ENCODE measurements at regions not wholly inside any gene's neighbourhood (a gene's known extent, or its start where the extent isn't known, plus 50 kb on each side); places are given as distances from the start of the nearest gene placed in this dataset.

DNA sequence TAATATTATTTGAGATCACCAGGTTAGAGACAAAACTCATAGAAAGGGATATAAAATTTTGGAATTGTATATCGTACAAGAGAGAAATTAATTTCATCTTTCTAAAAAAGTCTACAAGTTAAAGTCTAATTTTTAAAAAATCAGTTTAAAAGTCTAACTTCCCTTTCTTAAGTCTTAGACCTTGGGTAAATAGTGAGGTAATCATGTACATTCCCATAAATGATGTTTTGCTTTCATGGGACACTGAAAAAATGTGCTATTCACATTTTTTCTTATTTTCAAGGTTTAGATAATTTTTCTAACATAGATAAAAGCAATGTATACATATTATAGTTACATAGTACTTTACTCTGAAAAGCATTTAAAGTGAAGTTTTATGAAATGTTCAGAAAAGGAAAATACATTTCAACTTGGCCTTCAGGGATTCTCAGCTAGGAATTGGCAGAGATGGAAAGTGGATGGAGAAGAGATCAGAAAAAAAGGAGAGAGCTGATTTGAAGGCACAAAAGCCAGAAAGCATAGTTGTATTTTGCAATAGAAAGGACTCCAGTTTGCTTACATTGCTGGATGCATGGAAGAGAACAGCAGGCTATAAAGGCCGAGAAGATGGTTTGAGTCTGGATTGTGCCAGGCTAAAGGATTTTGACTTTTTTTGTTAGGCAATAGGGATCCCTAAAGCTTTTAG is 194.0 kb downstream of the CASP12 start:
- intact Hi-C loops (cut with micrococcal nuclease; ENCODE audit: unreplicated experiment) (no loop called here), in situ Hi-C loops (cut with HindIII; ENCODE audit: extremely low pct_ligation_motif_present, low pct_unique_long_range_greater_than_20kb) (no loop called here)
- DNase-seq (ENCODE audit: low spot score) (no peak), FAIRE-seq (no peak), ATAC-seq (no peak)
- Histone ChIP-seq H3K79me2 (ENCODE audit: insufficient read depth, low read length) (no peaks in the 10 kb centered on the region), H3K4me1 (ENCODE audit: insufficient read depth, low read length) (no peaks in the 10 kb centered on the region), H3K9ac (ENCODE audit: insufficient read depth, low read depth, low read length) (no peak overlapping the region), H3K4me2 (ENCODE audit: low read depth, low read length) (no peak overlapping the region), H3K9me3 (ENCODE audit: low read length) (no peaks in the 10 kb centered on the region), H3K27me3 (ENCODE audit: control insufficient read depth in 1 of 2, insufficient read depth in 2 of 2, low read length in 2 of 2) (no peaks in the 10 kb centered on the region), H3K27ac (ENCODE audit: extremely low read length, insufficient read depth, low read length) (no peak overlapping the region), H3K4me3 (replicated peaks in 1 of 3; ENCODE audit: insufficient read depth in 1 of 3, low read depth in 2 of 3, low read length in 3 of 3) (no peak overlapping the region), H4K20me1 (ENCODE audit: insufficient read depth, low read length) (no peaks in the 10 kb centered on the region), H2AFZ (ENCODE audit: low read length) (no peak overlapping the region), H3K36me3 (replicated peaks in 1 of 2; ENCODE audit: control insufficient read depth in 1 of 2, insufficient read depth in 2 of 2, low read length in 2 of 2) (no peaks in the 10 kb centered on the region)
- WGBS (ENCODE audit: low lambda C conversion rate) = 3% methylated on average over 2 of the region's 2 CpGs
- no peak for TF ChIP-seq ASH2L (IDR thresholded peaks at IDR 0.05; ENCODE audit: insufficient read length, low read depth, low read length)
- no peak for TF ChIP-seq GFI1 (CRISPR knock-in tag; IDR thresholded peaks at IDR 0.05; ENCODE audit: borderline replicate concordance)
- no peak for TF ChIP-seq ZNF549 (CRISPR knock-in tag; IDR thresholded peaks at IDR 0.05)
- no peak for TF ChIP-seq ZNF577 (CRISPR knock-in tag; IDR thresholded peaks at IDR 0.05; ENCODE audit: borderline replicate concordance, low read depth)
- no peak for TF ChIP-seq ZFP37 (CRISPR knock-in tag; IDR thresholded peaks at IDR 0.05; ENCODE audit: borderline replicate concordance)
- no peak for TF ChIP-seq ZNF451 (CRISPR knock-in tag; IDR thresholded peaks at IDR 0.05)
- TF ChIP-seq, protein P1, sequence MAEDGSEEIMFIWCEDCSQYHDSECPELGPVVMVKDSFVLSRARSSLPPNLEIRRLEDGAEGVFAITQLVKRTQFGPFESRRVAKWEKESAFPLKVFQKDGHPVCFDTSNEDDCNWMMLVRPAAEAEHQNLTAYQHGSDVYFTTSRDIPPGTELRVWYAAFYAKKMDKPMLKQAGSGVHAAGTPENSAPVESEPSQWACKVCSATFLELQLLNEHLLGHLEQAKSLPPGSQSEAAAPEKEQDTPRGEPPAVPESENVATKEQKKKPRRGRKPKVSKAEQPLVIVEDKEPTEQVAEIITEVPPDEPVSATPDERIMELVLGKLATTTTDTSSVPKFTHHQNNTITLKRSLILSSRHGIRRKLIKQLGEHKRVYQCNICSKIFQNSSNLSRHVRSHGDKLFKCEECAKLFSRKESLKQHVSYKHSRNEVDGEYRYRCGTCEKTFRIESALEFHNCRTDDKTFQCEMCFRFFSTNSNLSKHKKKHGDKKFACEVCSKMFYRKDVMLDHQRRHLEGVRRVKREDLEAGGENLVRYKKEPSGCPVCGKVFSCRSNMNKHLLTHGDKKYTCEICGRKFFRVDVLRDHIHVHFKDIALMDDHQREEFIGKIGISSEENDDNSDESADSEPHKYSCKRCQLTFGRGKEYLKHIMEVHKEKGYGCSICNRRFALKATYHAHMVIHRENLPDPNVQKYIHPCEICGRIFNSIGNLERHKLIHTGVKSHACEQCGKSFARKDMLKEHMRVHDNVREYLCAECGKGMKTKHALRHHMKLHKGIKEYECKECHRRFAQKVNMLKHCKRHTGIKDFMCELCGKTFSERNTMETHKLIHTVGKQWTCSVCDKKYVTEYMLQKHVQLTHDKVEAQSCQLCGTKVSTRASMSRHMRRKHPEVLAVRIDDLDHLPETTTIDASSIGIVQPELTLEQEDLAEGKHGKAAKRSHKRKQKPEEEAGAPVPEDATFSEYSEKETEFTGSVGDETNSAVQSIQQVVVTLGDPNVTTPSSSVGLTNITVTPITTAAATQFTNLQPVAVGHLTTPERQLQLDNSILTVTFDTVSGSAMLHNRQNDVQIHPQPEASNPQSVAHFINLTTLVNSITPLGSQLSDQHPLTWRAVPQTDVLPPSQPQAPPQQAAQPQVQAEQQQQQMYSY (CRISPR knock-in tag; IDR thresholded peaks at IDR 0.05) = no peak
- TF ChIP-seq SRSF4 (IDR thresholded peaks at IDR 0.05; ENCODE audit: low read depth, low read length, poor library complexity, severe bottlenecking) = no peak
- TF ChIP-seq, protein P2, sequence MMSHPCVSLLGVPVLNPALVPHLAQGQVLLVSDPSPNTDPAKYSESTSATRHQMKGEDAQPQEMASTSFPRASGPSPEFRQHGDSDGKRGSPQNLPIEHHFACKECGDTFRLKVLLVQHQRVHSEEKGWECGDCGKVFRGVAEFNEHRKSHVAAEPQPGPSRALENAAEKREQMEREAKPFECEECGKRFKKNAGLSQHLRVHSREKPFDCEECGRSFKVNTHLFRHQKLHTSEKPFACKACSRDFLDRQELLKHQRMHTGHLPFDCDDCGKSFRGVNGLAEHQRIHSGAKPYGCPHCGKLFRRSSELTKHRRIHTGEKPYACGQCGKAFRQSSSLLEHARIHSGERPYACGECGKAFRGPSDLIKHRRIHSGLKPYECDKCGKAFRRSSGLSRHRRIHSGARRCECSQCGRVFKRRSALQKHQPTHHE (CRISPR knock-in tag; IDR thresholded peaks at IDR 0.05; ENCODE audit: borderline replicate concordance) = no peak
- no TSS peak for BruUV-seq (replicated peaks)
- ChIA-PET CTCF (ENCODE audit: low intra/inter-chr PET ratio, low total read pairs) (no interaction called here), POLR2A (no interaction called here)
